HG03045 (cell line): ENCODE measurements at regions not wholly inside any gene's neighbourhood (a gene's known extent, or its start where the extent isn't known, plus 50 kb on each side); places are given as distances from the start of the nearest gene placed in this dataset.
"Not testable (repeated sequence)": the region's sequence is repeated elsewhere in the genome, so short reads cannot be mapped to it uniquely, and the experiment has no call there.

Experiments
- ATAC-seq: cut with Tn5 transposase; IDR thresholded peaks from one replicate; pipeline ENCODE4 v1.9.1; 2021; ENCODE audit warnings: mild to moderate bottlenecking, moderate library complexity; ENCODE audit not compliant: unreplicated experiment

DNA sequence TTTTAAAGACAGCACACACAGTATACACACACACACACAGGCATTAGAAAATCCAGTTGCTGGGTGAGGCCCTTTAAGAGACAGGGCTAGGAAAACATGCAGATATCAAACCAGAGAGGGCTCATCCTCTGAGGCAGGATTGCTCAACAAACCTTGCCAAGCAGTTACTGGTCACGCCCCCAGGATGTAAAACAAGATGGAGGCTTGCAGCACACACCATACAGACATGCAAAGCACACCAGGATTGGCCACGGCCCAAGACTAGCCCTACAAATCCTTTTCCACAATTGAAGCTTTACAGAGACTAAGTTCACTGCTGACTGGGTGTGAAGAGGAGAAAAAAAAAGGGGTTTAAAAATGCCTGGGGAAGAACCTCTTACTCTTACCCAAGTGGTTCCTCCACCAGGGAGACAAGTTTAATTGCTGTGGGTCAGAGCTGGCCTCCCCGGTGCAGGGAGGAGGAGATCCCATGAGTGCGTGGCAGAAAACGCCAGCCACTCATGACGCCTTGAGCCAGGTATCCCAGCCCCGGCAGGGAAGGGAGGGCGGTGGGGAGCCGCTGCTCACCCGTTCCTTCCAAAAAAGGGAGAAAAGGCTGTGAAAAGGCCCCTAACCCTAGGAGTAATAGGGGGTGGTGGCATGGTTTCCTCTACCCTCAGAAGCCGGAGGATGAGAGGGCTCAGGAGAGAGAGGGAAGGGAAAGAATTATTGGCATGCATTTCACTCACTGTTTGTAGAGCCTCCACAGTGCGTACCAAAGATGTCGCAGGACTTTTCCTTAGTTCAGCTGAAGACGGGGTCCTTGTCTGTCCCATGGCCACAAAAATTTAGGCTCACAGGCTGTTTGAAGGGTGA lies 594.6 kb upstream of the ZP4 start:
- no peak for ATAC-seq

DNA sequence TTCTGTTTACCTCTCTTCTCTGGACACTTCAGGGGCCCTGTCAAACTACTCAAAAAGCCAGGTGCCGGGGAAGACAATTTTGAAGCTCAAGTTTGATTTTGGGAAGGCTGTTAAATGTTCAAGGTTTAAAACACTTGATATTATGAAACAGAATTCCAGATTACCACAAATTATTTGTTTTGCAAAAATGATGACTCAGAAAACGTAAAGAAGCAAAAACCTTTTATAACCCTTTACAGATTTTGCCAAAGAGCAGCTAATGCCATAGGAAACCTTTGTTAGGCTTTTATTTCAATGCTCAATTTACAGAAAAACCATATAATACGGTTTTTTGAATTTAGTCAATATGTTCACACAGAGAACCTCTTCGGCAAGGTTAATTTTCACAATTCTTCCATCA lies 593.4 kb upstream of the ZP4 start:
- no peak for ATAC-seq

GRCh38 chr1:238476841-238477240 lies 586.1 kb upstream of the ZP4 start:
- ATAC-seq: no peak

DNA sequence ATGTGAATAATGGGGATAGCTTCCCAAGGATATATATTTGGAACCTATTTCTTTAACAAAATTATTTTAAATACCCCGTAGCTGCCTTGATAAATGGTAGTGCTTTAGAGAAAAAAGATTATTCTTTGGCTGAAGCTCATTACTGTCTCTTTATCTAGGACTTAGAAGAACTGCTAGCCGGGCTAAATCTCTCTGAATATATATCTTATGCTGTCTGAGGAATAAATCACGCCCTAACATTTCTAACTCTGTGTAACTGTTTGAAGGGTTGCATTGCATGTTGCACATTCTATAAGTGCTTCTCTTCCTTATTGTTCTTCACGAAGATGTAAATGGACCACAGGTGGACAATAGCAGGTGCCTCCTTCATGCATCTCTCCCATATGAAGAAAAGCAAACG lies 585.0 kb upstream of the ZP4 start:
- ATAC-seq: no peak

GRCh38 chr1:238474263-238474662 lies 583.5 kb upstream of the ZP4 start:
- ATAC-seq: no peak

- ATAC-seq: no peak
Observed at GRCh38 chr1:238469146-238469631, 578.5 kb upstream of the ZP4 start.

GRCh38 chr1:238468068-238468467 lies 577.3 kb upstream of the ZP4 start:
- no peak for ATAC-seq

DNA sequence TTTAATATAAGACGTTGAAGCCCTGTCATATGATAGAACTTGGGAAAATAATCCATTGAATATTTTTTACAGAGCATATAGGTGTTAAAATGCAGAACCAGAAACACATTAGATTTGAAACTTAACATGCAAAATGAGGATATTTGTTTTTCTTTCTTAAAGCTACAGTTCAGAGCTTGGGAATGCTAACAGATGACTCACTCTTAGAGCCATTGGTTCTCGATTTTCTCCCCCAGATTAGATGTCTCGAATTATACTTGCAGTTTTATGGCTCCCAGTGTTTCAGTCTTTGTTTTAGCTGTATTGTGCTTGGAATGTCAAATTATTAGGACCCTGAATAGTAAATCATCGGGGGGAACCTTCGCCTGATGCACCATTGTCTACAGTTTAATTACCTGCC lies 575.7 kb upstream of the ZP4 start:
- no peak for ATAC-seq

DNA sequence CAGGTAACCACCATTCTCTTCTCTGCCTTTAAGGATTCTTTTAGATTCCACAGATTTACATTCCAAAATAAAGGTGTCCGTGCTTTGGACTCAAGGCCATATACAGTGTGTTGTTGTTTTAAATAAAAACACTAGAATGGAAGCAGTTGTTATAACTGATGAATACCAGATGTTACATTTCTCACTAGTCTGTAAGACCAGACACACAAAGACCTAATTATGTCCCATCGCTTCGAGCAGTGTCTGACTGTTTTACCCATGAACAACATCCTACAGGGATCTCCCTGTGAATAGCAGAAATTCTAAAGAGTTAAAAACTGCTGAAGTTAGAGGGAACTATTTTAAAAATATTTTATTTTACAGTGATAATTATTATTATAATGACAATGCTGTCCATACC lies 574.7 kb upstream of the ZP4 start:
- ATAC-seq: no peak

DNA sequence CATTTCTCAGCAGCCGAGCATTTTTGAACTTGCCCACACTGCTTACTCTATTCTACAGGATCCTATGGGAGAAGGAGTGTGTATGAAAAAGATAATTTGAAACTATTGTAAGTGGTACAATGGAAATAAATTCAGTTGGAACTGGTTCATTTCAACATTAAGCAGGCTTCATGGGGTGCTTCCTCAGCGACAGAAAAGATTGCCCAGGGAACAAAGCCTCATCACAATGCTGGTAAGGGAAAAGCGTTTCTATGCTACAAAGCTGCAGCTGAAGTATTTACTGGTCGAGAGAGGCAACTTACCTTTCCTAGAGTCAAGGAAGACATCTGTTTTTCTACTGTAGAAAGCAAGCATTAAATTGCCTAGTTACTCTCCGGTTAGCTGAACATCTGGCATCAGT lies 568.2 kb upstream of the ZP4 start:
- no peak for ATAC-seq

- no peak for ATAC-seq
Observed at GRCh38 chr1:238457610-238458009, 566.9 kb upstream of the ZP4 start.

GRCh38 chr1:238451781-238452310 lies 561.1 kb upstream of the ZP4 start:
- no peak for ATAC-seq

DNA sequence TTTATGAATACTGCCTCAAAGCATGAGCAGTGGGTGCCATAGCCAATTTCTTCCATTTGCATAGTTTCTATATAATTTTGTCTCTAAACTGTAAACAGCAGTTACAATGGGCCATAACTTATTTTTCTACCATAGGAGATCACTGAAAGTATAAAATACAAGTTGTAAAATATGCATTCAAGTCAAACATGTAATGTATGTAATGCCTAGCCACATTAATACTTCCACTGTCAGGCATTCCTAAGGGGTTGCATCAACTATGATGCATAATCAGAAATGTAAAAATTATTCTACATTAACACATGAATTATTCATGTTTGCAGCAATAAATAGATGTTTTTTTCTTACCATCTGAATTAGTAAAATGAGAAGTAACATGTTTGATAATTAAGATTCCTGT lies 560.3 kb upstream of the ZP4 start:
- ATAC-seq: no peak

GRCh38 chr1:238443687-238444086 lies 553.0 kb upstream of the ZP4 start:
- ATAC-seq: no peak

GRCh38 chr1:238439511-238439910 lies 548.8 kb upstream of the ZP4 start:
- no peak for ATAC-seq

- no peak for ATAC-seq
Observed at GRCh38 chr1:238438311-238439270, 547.9 kb upstream of the ZP4 start.

GRCh38 chr1:238429703-238430102 lies 539.0 kb upstream of the ZP4 start:
- not testable (repeated sequence) for ATAC-seq

GRCh38 chr1:238419209-238419608 lies 528.5 kb upstream of the ZP4 start:
- no peak for ATAC-seq

- ATAC-seq: no peak
Observed at GRCh38 chr1:238409932-238410331, 519.2 kb upstream of the ZP4 start.

DNA sequence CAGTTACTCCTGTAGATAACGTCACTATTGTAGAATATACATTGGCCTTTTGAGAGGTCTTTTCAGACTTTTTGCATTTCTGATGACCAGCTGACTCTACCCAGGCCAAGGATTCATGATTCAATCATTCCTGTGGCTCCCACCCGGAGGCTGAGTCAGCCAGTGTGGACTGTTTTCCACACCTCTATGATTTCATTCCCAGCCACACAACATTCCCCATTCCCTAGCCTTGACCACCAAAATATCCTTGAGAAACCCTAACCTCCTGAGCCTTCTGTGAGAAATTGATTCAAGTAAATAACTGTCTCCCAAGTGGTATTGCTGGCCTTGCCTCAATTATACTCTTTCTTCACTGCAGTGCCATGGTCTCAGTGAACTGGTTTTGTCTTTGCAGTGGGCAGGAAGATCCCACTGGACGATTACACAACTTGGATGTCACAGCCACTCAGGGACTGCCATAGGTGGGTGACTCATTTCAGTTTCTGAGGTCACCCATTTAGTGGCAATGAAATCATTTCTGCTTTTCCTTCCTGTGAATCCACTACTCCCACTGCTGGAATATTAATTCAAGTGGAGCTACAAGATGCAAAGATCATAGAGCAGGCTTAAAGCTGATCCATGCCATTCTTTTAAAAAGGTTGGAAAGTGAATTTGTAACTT lies 518.6 kb upstream of the ZP4 start:
- no peak for ATAC-seq

GRCh38 chr1:238408737-238409136 lies 518.0 kb upstream of the ZP4 start:
- ATAC-seq: no peak
